GM12878 (cell line): ENCODE measurements at regions not wholly inside any gene's neighbourhood (a gene's known extent, or its start where the extent isn't known, plus 50 kb on each side); places are given as distances from the start of the nearest gene placed in this dataset.

Experiments
- ATAC-seq: fragments of 200-7000 bp; cut with Tn5 transposase; 3 replicates; pipeline ENCODE4 v1.9.1; 2020; ENCODE audit warnings: mild to moderate bottlenecking, moderate library complexity
- BruUV-seq: library from RNA; stranded (reverse); fragments of 400-500 nt; replicated peaks from 2 replicates; lab custom pipeline; 2021; lab: Mats Ljungman, UMichigan
- CTCF ChIA-PET: fragments of 300-600 bp; sonication (Branson Sonifier 250); formaldehyde crosslinking; extraction: SDS; loops from one replicate; lab custom pipeline; 2021; ENCODE audit warnings: inconsistent platforms; lab: Yijun Ruan, JAX
- POLR2A ChIA-PET: fragments of 350-600 bp; formaldehyde crosslinking; extraction: SDS; loops from one replicate; lab custom pipeline; 2021; ENCODE audit warnings: inconsistent platforms; lab: Charles Lee
- RAD21 ChIA-PET: fragments of 300-600 bp; sonication (Branson Sonifier 250); formaldehyde crosslinking; loops from one replicate; lab custom pipeline; 2023; ENCODE audit warnings: antibody characterized with exemption; ENCODE audit not compliant: unreplicated experiment; lab: Charles Lee
- SMC1A ChIA-PET: fragments of 300-600 bp; sonication (Branson Sonifier 250); formaldehyde crosslinking; loops from one replicate; lab custom pipeline; 2023; ENCODE audit not compliant: unreplicated experiment, uncharacterized antibody; lab: Charles Lee
- DNase-seq: peaks from one replicate; pipeline ENCODE4 v3.0.0-alpha.2; 2011; ENCODE audit warnings: low read depth, low spot score
- FAIRE-seq: peaks from 3 replicates; lab custom pipeline; 2011; peaks lifted over from hg19 to GRCh38; lab: Jason Lieb, UNC
- H2AFZ ChIP-seq: 2 replicates; pipeline ENCODE4 v1.6.0; 2011; ENCODE audit warnings: low read depth, low read length, control low read depth; ENCODE audit not compliant: control insufficient read depth
- H3K27ac ChIP-seq: 2 replicates; pipeline ENCODE4 v1.5.1; 2011; ENCODE audit warnings: control low read depth; ENCODE audit not compliant: control insufficient read depth, insufficient read depth
- H3K27me3 ChIP-seq, 2 experiments: replicated peaks in 1 of 2; 2 replicates each; pipeline versions ENCODE4 v1.6.0 to v1.6.1; 2011; ENCODE audit warnings: low read length in 1 of 2; ENCODE audit not compliant: control insufficient read depth in 2 of 2, insufficient read depth in 2 of 2
- H3K36me3 ChIP-seq, 2 experiments: 2 replicates each; pipeline ENCODE4 v1.5.1; 2011; ENCODE audit warnings: low read length in 1 of 2; ENCODE audit not compliant: control insufficient read depth in 2 of 2, insufficient read depth in 2 of 2
- H3K4me1 ChIP-seq: 2 replicates; pipeline ENCODE4 v1.6.1; 2011; ENCODE audit warnings: mild to moderate bottlenecking, low read length, moderate library complexity, mixed read lengths; ENCODE audit not compliant: control insufficient read depth, insufficient read depth
- H3K4me2 ChIP-seq: 2 replicates; pipeline ENCODE4 v1.6.0; 2011; ENCODE audit warnings: control low read depth; ENCODE audit not compliant: control insufficient read depth, insufficient read depth
- H3K4me3 ChIP-seq: fragments of 200-600 bp; sonication (generic); 2 replicates; pipeline ENCODE4 v1.5.1; 2016
- H3K79me2 ChIP-seq: 2 replicates; pipeline ENCODE4 v1.6.0; 2011; ENCODE audit warnings: low read length; ENCODE audit not compliant: control insufficient read depth, insufficient read depth
- H3K9ac ChIP-seq: 2 replicates; pipeline ENCODE4 v1.8.0; 2011; ENCODE audit warnings: low read length, control low read depth, mixed read lengths; ENCODE audit not compliant: control insufficient read depth, insufficient read depth
- H3K9me3 ChIP-seq: replicated peaks from 3 replicates; pipeline ENCODE4 v1.5.1; 2011; ENCODE audit warnings: mild to moderate bottlenecking, low read length; ENCODE audit not compliant: control insufficient read depth, insufficient read depth
- H4K20me1 ChIP-seq: 2 replicates; pipeline ENCODE4 v1.6.0; 2011; ENCODE audit not compliant: control insufficient read depth, insufficient read depth
- CEBPB ChIP-seq, 2 experiments: fragments of 150-350 bp in 1 of 2; IDR thresholded peaks; 2 replicates each; pipeline ENCODE4 v1.6.1; 2012 to 2014; ENCODE audit warnings: low read depth in 2 of 2, low read length in 2 of 2, borderline replicate concordance in 1 of 2, inconsistent platforms in 1 of 2
- HDGF ChIP-seq: fragments of 450-650 bp; IDR thresholded peaks from 2 replicates; pipeline ENCODE4 v1.6.1; 2016; ENCODE audit warnings: antibody characterized with exemption
- IKZF2 ChIP-seq, 2 experiments: fragments of 450-650 bp; IDR thresholded peaks; 2 replicates each; pipeline ENCODE4 v1.6.1; 2017; ENCODE audit warnings: mild to moderate bottlenecking in 2 of 2, moderate library complexity in 2 of 2
- JUND ChIP-seq: IDR thresholded peaks from 2 replicates; pipeline ENCODE4 v1.6.1; 2012; ENCODE audit warnings: low read depth, mild to moderate bottlenecking, low read length, improper control_type of control experiment, moderate library complexity
- KDM1A ChIP-seq: fragments of 200-600 bp; sonication (generic); IDR thresholded peaks from 2 replicates; pipeline ENCODE4 v1.6.1; 2016; ENCODE audit warnings: borderline replicate concordance
- NFXL1 ChIP-seq: fragments of 450-650 bp; IDR thresholded peaks from 2 replicates; pipeline ENCODE4 v1.6.1; 2017; ENCODE audit warnings: antibody characterized with exemption, mild to moderate bottlenecking, borderline replicate concordance
- PML ChIP-seq: IDR thresholded peaks from 2 replicates; pipeline ENCODE4 v1.6.1; 2012; ENCODE audit warnings: low read length, inconsistent platforms
- RUNX3 ChIP-seq: IDR thresholded peaks from 2 replicates; pipeline ENCODE4 v1.6.1; 2012; ENCODE audit warnings: low read length, inconsistent platforms
- SIN3A ChIP-seq: IDR thresholded peaks from 2 replicates; pipeline ENCODE4 v1.6.1; 2012; ENCODE audit warnings: low read depth, low read length, improper control_type of control experiment
- ZNF622 ChIP-seq: fragments of 450-650 bp; IDR thresholded peaks from 2 replicates; pipeline ENCODE4 v1.6.1; 2017; ENCODE audit warnings: mild to moderate bottlenecking, inconsistent platforms
- WGBS: methylation state at CpG from one replicate; pipeline ENCODE4 v1.1.6; 2016; ENCODE audit warnings: low lambda C conversion rate; ENCODE audit not compliant: insufficient replicate concordance, insufficient coverage; ENCODE audit errors: missing lambda C conversion rate; 5-methylcytosine and 5-hydroxymethylcytosine counted together
- in situ Hi-C: fragments of 300-500 bp; cut with MboI; formaldehyde crosslinking; loops from 9 replicates; pipeline ENCODE4 v1.14.3; 2018; ENCODE audit warnings: mixed read lengths
- intact Hi-C: fragments of 100-400 bp; cut with micrococcal nuclease; formaldehyde crosslinking; loops from one replicate; pipeline ENCODE4 v1.14.2; 2022; ENCODE audit not compliant: unreplicated experiment
- TF ChIP-seq, protein P1 (sequence below): IDR thresholded peaks from 2 replicates; pipeline ENCODE4 v1.6.1; 2012; ENCODE audit warnings: low read depth, low read length, improper control_type of control experiment
- TF ChIP-seq, protein P2 (sequence below): fragments of 450-650 bp; formaldehyde crosslinking; IDR thresholded peaks from 2 replicates; pipeline ENCODE4 v1.5.0; 2022; ENCODE audit warnings: mild to moderate bottlenecking, missing genetic modification characterization

DNA sequence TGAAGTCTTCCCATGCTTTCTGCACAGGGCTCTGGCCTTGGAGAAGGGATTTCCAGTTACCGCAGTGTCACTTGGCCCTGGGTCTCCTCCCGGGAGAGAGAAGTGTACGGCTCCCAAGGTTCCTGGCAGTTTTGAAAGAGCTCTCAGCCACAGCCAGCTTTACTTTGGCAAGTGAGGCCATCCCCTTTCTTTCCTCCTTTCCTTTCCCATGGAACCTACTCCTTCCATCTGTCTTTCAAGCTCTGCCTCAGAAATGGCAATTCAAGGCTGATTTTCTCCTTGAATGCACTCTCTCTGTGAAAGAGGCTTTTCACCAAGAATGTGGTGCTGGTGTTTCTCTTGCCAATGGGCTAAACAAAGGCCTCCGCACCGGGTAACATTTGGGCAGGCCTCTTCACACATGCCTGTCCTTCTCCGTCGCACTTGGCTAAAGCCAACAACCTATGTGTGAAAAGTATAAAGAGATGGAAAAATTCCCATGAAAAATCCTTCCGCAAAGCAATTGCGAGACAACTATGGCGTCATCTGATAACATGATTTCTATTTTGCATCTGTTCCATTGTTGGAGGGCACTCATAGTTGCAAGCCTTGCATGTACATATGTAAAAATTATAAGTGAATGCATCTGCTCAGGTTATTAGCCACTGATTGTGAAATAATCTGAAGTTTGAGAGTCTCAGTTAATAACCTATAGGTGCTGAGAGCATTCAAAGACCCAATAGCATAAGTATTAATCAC is 125.4 kb downstream of the PFKFB3 start:
- WGBS: 94% methylated on average over 10 of the region's 10 CpGs
- POLR2A ChIA-PET: interaction anchor here (0.6 to 1.2 kb wide), 4 partner anchors 18 to 646 kb away, joined by 3 to 4 read pairs (median 3); no protein-coding TSS in a partner anchor
- TF ChIP-seq, protein P1, sequence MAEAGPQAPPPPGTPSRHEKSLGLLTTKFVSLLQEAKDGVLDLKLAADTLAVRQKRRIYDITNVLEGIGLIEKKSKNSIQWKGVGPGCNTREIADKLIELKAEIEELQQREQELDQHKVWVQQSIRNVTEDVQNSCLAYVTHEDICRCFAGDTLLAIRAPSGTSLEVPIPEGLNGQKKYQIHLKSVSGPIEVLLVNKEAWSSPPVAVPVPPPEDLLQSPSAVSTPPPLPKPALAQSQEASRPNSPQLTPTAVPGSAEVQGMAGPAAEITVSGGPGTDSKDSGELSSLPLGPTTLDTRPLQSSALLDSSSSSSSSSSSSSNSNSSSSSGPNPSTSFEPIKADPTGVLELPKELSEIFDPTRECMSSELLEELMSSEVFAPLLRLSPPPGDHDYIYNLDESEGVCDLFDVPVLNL: no peak
- no peak for TF ChIP-seq SIN3A
- TF ChIP-seq IKZF2 (IDR thresholded peaks at IDR 0.05): no peak
- no peak for TF ChIP-seq HDGF
- TF ChIP-seq ZNF622: no peak
- no peak for TF ChIP-seq KDM1A
- TF ChIP-seq, protein P2, sequence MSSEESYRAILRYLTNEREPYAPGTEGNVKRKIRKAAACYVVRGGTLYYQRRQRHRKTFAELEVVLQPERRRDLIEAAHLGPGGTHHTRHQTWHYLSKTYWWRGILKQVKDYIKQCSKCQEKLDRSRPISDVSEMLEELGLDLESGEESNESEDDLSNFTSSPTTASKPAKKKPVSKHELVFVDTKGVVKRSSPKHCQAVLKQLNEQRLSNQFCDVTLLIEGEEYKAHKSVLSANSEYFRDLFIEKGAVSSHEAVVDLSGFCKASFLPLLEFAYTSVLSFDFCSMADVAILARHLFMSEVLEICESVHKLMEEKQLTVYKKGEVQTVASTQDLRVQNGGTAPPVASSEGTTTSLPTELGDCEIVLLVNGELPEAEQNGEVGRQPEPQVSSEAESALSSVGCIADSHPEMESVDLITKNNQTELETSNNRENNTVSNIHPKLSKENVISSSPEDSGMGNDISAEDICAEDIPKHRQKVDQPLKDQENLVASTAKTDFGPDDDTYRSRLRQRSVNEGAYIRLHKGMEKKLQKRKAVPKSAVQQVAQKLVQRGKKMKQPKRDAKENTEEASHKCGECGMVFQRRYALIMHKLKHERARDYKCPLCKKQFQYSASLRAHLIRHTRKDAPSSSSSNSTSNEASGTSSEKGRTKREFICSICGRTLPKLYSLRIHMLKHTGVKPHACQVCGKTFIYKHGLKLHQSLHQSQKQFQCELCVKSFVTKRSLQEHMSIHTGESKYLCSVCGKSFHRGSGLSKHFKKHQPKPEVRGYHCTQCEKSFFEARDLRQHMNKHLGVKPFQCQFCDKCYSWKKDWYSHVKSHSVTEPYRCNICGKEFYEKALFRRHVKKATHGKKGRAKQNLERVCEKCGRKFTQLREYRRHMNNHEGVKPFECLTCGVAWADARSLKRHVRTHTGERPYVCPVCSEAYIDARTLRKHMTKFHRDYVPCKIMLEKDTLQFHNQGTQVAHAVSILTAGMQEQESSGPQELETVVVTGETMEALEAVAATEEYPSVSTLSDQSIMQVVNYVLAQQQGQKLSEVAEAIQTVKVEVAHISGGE (CRISPR knock-in tag): no peak
- no peak for TF ChIP-seq NFXL1
- TF ChIP-seq CEBPB (IDR thresholded peaks at IDR 0.05; ENCODE audit: borderline replicate concordance in 1 of 2, low read depth in 2 of 2, low read length in 2 of 2): no peak
- TF ChIP-seq PML: no peak
- no peak for TF ChIP-seq RUNX3
- TF ChIP-seq JUND: no peak

More for the DNA sequence above, 125.4 kb downstream of the PFKFB3 start:
- ATAC-seq (no peak), FAIRE-seq (no peak), DNase-seq (no peak)
- Histone ChIP-seq H2AFZ (no peak overlapping the region), H4K20me1 (no peaks in the 10 kb centered on the region), H3K27me3 (no peaks in the 10 kb centered on the region), H3K79me2 (no peaks in the 10 kb centered on the region), H3K9ac (no peak overlapping the region), H3K4me3 (no peak overlapping the region), H3K4me2 (no peak overlapping the region), H3K4me1 (no peaks in the 10 kb centered on the region; the same call in 1 of the 2 replicates), H3K36me3 (no peaks in the 10 kb centered on the region), H3K27ac (no peak overlapping the region), H3K9me3 (peaks cover 10% of the 10 kb centered on the region; the same call in 2 of the 3 replicates)
- in situ Hi-C loops: no loop called here
- BruUV-seq: no TSS peak
- ChIA-PET CTCF (interaction anchor here (0.6 to 1.9 kb wide), 5 partner anchors 12 to 125 kb away, joined by 3 to 5 read pairs (median 3); partner anchors contain the start of gene PFKFB3), SMC1A (interaction anchor here (0.6 to 2.6 kb wide), 10 partner anchors 8 to 538 kb away, joined by 3 to 8 read pairs (median 4); no protein-coding TSS in a partner anchor), RAD21 (interaction anchor here (1.4 to 2.1 kb wide), 4 partner anchors 8 to 73 kb away, joined by 4 to 8 read pairs (median 6); no protein-coding TSS in a partner anchor)
- intact Hi-C loops: no loop called here
